Suppressor macrophage (primary cell): ENCODE measurements at regions not wholly inside any gene's neighbourhood (a gene's known extent, or its start where the extent isn't known, plus 50 kb on each side); places are given as distances from the start of the nearest gene placed in this dataset.

Experiments
- DNase-seq, 4 experiments: peaks; one replicate each; pipeline ENCODE4 v3.0.0-alpha.2; 2020 to 2022

DNA sequence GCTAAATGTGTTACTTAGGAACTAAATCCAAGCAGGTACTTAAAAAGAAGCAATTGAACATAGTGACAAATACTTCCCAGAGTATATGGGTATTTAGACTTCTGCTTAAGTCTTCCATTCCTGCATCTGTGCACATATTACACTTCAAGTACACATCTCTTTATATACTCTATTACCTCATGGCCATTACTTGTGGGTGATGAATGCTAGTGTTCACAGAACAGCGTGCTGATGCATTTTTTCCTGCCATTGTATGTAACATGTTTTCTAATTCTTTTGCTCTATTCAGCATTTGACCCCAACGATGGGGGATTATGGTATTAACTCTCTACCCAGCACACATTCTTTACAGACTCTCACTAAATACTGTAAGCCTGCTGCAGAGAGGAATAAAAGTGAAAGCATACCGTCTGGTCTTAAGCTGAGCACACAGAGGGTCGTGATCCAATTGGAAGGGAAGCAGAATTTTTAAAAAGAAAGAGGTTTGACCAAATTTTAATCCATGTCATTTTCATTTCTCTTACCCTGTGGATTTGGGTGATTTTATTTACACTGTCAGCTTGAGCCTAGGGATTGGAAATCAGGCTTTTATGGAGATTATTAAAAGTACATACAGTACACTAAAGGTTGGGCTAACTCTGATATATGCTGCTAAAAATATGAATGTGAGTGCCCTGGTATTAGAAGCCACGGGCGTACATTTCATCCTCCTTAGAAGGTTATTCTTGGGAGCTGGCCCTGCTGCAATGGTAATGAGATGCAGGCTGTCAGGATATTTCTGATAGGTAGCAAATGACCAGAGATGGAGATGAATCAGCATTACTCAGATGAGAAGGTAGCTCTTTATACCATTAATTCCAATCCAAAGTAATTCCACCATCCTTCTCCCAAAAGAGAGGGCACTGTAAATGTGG lies 95.5 kb upstream of the PROX1 start:
- no peak for DNase-seq

DNA sequence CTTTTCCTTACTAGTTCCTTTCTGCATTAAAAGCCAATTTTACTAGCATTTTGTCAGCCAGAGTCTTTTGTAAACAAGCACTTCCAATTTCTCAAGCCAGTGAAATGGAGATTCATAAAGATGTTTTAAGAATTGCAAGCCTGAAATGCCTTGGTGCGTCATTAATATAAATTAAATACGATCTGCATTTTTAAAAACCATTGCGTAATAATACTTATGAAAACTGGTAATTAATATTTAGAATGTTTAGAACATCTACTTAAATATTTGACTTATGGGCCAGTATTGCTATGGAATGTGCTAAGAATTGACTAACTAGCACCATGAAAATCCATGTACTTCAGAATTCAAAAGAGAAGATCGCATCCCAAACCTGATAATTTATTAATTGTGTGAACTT lies 89.1 kb upstream of the PROX1 start:
- no peak for DNase-seq

- no peak for DNase-seq
Measured at GRCh38 chr1:213899413-213899812, 88.4 kb upstream of the PROX1 start.

GRCh38 chr1:213905344-213905743 lies 82.4 kb upstream of the PROX1 start:
- DNase-seq: no peak

DNA sequence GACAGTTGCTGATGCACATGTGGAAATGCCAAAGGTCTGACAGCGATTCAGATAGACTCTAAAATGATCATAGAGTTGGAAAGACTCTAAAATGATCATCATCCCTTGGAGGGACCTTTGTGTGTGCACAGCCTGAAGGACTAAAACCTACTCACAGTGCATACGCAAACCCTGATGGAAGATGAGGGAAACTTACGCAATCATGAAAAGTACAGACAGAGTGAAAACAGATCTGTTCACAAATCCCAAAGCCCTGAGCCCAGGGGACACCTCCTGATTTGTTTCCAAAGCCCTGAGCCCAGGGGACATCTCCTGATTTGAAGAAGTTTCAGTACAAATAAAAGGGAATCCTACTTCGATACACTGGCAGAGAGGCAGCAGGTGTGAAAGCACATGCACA lies 79.3 kb upstream of the PROX1 start:
- no peak for DNase-seq

- DNase-seq: no peak
Measured at GRCh38 chr1:213914392-213914791, 73.4 kb upstream of the PROX1 start.

DNA sequence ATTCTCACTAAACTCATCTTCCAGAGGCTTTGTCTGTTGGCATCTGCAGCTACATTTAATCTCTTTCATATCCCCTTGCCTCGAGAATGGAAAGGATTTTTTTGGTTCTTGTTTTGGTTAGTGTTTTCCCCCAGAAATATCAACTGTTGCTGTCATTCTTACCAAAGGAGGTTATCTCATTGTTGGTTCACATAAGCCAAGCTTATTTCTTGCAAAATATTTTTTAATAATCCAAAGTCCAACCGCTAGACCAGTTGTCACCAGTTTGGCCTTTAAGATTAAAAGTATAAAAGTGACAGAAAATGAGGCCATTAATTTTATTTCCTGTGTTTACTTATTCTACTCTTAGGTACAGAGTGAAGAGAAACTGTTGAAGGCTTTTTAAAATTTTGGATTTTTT lies 66.5 kb upstream of the PROX1 start:
- DNase-seq: no peak

GRCh38 chr1:213921712-213922111 lies 66.1 kb upstream of the PROX1 start:
- no peak for DNase-seq

DNA sequence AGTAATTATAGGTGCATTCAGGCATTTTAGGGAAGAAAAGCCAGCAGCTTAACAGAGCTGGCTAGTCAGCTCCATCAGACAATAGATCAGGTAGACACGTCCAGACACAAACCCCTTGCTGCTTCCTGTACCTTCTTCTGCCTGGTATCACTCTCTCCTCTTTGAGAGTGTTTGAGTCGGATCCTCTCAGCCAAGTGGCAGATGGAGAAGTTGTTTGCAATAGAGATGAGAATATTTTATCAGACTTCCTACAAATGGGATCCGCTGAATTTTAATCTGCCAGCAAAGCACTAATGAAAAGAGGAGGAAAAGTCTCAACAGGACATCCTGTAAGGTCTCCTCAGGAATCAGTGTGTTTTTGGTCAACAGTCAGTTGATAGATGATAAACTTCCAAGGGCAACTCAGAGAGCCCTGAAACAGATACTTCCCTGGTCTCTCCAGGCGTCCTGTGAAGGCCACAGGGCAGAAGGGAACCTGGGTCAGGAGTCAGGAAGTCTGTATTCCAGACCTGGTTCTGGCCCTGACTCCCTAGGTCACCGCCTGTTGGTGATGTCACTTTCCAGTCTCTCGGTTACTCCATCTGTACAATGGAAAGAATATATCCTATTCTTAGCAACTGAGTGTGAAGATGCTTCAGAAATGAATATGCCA lies 62.1 kb upstream of the PROX1 start:
- DNase-seq: no peak

GRCh38 chr1:213927846-213928245 lies 59.9 kb upstream of the PROX1 start:
- DNase-seq: no peak

DNA sequence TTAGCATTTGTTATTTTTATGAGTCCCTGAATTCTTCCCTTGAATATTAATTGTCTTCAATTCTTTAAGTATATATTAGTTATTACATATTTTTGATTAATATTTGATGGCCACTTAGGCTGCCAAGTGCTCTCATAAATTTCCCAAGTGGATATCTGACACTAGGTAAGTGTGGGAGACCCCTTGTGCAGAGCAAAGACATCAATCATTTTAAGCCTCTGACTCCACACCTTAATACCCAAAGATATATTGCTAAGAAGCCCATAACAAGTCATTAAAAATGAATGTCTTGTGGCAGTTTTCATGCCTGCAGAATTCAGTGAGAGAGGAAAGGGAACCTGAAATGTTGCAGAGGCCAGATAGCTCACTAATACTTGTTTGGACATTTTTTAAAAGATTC lies 58.4 kb upstream of the PROX1 start:
- DNase-seq: no peak

- DNase-seq: no peak
Measured at GRCh38 chr1:213931836-213932235, 55.9 kb upstream of the PROX1 start.

GRCh38 chr1:213933336-213933735 lies 54.4 kb upstream of the PROX1 start:
- no peak for DNase-seq

- DNase-seq: no peak
Measured at GRCh38 chr1:213934649-213935048, 53.1 kb upstream of the PROX1 start.

GRCh38 chr1:213936571-213936970 lies 51.2 kb upstream of the PROX1 start:
- DNase-seq: no peak
